ENCODE measurements at regions not wholly inside any gene's neighbourhood (a gene's known extent, or its start where the extent isn't known, plus 50 kb on each side); places are given as distances from the start of the nearest gene placed in this dataset.

DNA sequence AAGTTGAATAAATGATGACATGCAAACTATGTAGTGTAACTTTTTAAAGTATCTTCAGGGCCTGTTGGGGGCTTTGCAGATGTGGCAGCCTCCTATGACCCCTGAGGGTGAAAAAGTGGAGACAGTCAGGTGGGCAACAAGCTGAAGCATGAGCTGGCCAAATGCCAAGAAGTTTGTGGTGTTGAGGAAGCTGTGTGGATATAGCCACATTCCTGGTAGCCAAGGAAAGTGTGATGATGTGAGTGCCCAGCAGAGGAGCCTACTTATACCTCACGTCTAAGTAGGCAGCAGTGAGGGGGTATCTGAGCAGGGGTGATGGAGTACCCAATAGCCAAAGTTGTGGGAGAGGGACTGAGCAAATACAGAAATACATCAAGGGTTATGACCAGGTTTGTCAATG, 621.2 kb upstream of the CDH6 start:
- DNase-seq (ENCODE audit: low read depth): no peak
- TF ChIP-seq MAX (IDR thresholded peaks at IDR 0.05; ENCODE audit: low read depth, low read length): no peak
- TF ChIP-seq MYC (IDR thresholded peaks at IDR 0.05; ENCODE audit: low read depth, low read length): no peak
- TF ChIP-seq POLR2A (IDR thresholded peaks at IDR 0.05; ENCODE audit: extremely low read depth, insufficient read length): no peak
- no peak for TF ChIP-seq CTCF (IDR thresholded peaks at IDR 0.05; ENCODE audit: low read depth, low read length)
- H3K4me3 ChIP-seq (ENCODE audit: low read depth, low read length): no peak overlapping the region

DNA sequence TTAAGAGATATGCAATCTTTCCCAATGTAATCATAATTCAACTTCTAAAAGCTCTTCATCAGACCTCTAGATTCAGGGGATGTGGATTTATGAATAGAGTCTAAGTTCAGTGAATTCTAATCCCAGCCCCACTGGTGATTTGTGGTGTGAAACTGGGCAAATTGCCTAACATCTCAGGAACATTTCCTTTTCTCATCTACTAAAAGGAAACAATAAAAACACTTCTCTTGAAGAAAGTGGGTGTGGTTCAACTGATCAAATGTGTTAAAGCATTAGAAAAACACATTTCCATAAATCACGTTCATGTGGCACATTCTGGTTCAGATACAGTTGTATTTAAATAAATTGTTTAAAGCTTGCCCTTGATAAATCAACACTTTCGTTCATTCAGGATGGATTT, 631.7 kb upstream of the CDH6 start:
- no peak overlapping the region for H3K4me3 ChIP-seq (ENCODE audit: low read depth, low read length)
- DNase-seq (ENCODE audit: low read depth): no peak
- TF ChIP-seq CTCF (IDR thresholded peaks at IDR 0.05; ENCODE audit: low read depth, low read length) (no peak), MAX (IDR thresholded peaks at IDR 0.05; ENCODE audit: low read depth, low read length) (no peak), POLR2A (IDR thresholded peaks at IDR 0.05; ENCODE audit: extremely low read depth, insufficient read length) (no peak), MYC (IDR thresholded peaks at IDR 0.05; ENCODE audit: low read depth, low read length) (no peak)

GRCh38 chr5:30551618-30552017, 641.9 kb upstream of the CDH6 start:
- DNase-seq (ENCODE audit: low read depth): no peak
- no peak overlapping the region for H3K4me3 ChIP-seq (ENCODE audit: low read depth, low read length)
- TF ChIP-seq MYC (IDR thresholded peaks at IDR 0.05; ENCODE audit: low read depth, low read length) (no peak), CTCF (IDR thresholded peaks at IDR 0.05; ENCODE audit: low read depth, low read length) (no peak)

DNA sequence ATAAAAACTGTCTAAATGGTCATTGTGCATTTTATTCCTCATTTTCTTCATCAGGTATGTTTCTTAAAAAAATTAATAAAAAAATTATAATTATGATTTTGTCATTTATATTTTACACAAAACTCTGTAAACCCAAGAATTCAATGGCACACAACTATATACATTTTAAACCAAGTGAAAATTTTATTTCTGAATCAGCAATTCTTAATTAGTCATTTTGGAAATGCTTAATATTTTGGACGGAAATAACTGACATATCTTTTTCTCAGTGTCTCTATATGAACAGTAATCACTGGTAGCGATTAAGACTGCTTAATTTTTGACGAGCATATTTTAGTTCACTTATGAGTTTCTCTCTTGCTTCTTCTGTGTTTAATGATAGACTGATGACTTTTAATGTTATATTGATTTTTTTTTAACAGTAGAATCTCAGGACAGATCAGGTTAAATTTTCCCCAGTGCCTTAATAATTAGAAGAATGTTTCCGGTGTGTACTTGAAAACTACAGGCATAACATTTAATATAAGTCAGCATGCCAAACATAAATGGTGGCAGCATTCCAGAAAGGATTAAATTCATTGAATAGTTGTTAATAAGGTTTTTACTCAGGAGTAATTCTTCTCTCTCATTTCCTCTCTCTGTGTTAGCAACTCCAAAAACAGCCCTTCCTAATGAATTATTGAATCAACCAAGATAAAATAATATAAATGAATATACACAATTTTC, 644.7 kb upstream of the CDH6 start:
- TF ChIP-seq POLR2A (IDR thresholded peaks at IDR 0.05; ENCODE audit: extremely low read depth, insufficient read length) (no peak), CTCF (IDR thresholded peaks at IDR 0.05; ENCODE audit: low read depth, low read length) (no peak), MAX (IDR thresholded peaks at IDR 0.05; ENCODE audit: low read depth, low read length) (no peak), MYC (IDR thresholded peaks at IDR 0.05; ENCODE audit: low read depth, low read length) (no peak)
- H3K4me3 ChIP-seq (ENCODE audit: low read depth, low read length): no peak overlapping the region
- DNase-seq (ENCODE audit: low read depth): no peak

GRCh38 chr5:30540150-30540549, 653.3 kb upstream of the CDH6 start:
- no peak for DNase-seq (ENCODE audit: low read depth)

More at GRCh38 chr5:30540150-30540549, 653.3 kb upstream of the CDH6 start:
- no peak overlapping the region for H3K4me3 ChIP-seq (ENCODE audit: low read depth, low read length)
- TF ChIP-seq MYC (IDR thresholded peaks at IDR 0.05; ENCODE audit: low read depth, low read length) (no peak), CTCF (IDR thresholded peaks at IDR 0.05; ENCODE audit: low read depth, low read length) (no peak), POLR2A (IDR thresholded peaks at IDR 0.05; ENCODE audit: extremely low read depth, insufficient read length) (no peak), MAX (IDR thresholded peaks at IDR 0.05; ENCODE audit: low read depth, low read length) (no peak)
